OCI-LY1 (cell line): ENCODE measurements at regions not wholly inside any gene's neighbourhood (a gene's known extent, or its start where the extent isn't known, plus 50 kb on each side); places are given as distances from the start of the nearest gene placed in this dataset.

Source experiments
- H2AFZ ChIP-seq: fragments of 200-600 bp; sonication (generic), shearing (Covaris generic); 2 replicates; pipeline ENCODE4 v1.6.0; 2014; ENCODE audit warnings: antibody characterized with exemption, mild to moderate bottlenecking, low read length
- H3F3A ChIP-seq: fragments of 200-600 bp; sonication (generic), shearing (Covaris generic); 2 replicates; pipeline ENCODE4 v1.6.0; 2014; ENCODE audit warnings: mild to moderate bottlenecking, antibody characterized with exemption, low read length, moderate library complexity; ENCODE audit not compliant: insufficient read depth
- H3K27ac ChIP-seq: fragments of 200-600 bp; sonication (generic); 2 replicates; pipeline ENCODE4 v1.5.1; 2014; ENCODE audit warnings: low read length, mixed run types, mild to moderate bottlenecking, low read depth; ENCODE audit not compliant: poor library complexity, severe bottlenecking
- H3K27me3 ChIP-seq: fragments of 200-600 bp; sonication (generic); 2 replicates; pipeline ENCODE4 v1.6.0; 2014; ENCODE audit warnings: antibody characterized with exemption, mild to moderate bottlenecking, low read length, moderate library complexity; ENCODE audit not compliant: insufficient read depth
- H3K36me3 ChIP-seq: fragments of 200-600 bp; sonication (generic); 2 replicates; pipeline ENCODE4 v1.6.1; 2014; ENCODE audit warnings: mild to moderate bottlenecking, antibody characterized with exemption, low read length, moderate library complexity, mixed read lengths; ENCODE audit not compliant: insufficient read depth
- H3K4me1 ChIP-seq: fragments of 200-600 bp; sonication (generic); 2 replicates; pipeline ENCODE4 v1.5.1; 2014; ENCODE audit warnings: mild to moderate bottlenecking, low read length, moderate library complexity; ENCODE audit not compliant: insufficient read depth, severe bottlenecking
- H3K4me2 ChIP-seq: fragments of 200-600 bp; sonication (generic), shearing (Covaris generic); 2 replicates; pipeline ENCODE4 v1.6.1; 2014; ENCODE audit warnings: low read length
- H3K4me3 ChIP-seq: fragments of 200-600 bp; sonication (generic); 2 replicates; pipeline ENCODE4 v1.5.1; 2014; ENCODE audit warnings: low read length, low read depth, mild to moderate bottlenecking, mixed read lengths; ENCODE audit not compliant: poor library complexity, severe bottlenecking
- H3K79me2 ChIP-seq: fragments of 200-600 bp; shearing (Covaris generic); 2 replicates; pipeline ENCODE4 v1.6.1; 2016; ENCODE audit warnings: mixed run types, low read length, mixed read lengths; ENCODE audit not compliant: insufficient read depth
- H3K9ac ChIP-seq: fragments of 200-600 bp; sonication (generic), shearing (Covaris generic); 2 replicates; pipeline ENCODE4 v1.6.1; 2014; ENCODE audit warnings: mild to moderate bottlenecking, low read length, mixed read lengths
- H3K9me2 ChIP-seq: fragments of 200-600 bp; sonication (generic), shearing (Covaris generic); 2 replicates; pipeline ENCODE4 v1.6.1; 2014; ENCODE audit warnings: low read depth, mild to moderate bottlenecking, low read length, mixed read lengths
- H3K9me3 ChIP-seq: fragments of 200-600 bp; shearing (Covaris generic); 2 replicates; pipeline ENCODE4 v1.6.1; 2014; ENCODE audit warnings: low read length, mixed read lengths
- H4K20me1 ChIP-seq: fragments of 200-600 bp; sonication (generic), shearing (Covaris generic); 2 replicates; pipeline ENCODE4 v1.6.0; 2016; ENCODE audit warnings: mild to moderate bottlenecking, low read length; ENCODE audit not compliant: insufficient read depth
- CTCF ChIP-seq: fragments of 200-600 bp; sonication (generic), shearing (Covaris generic); IDR thresholded peaks from 2 replicates; pipeline ENCODE4 v1.5.1; 2017; ENCODE audit warnings: mild to moderate bottlenecking, antibody characterized with exemption, low read length, moderate library complexity, mixed read lengths
- EZH2 ChIP-seq: fragments of 200-600 bp; sonication (generic), shearing (Covaris generic); IDR thresholded peaks from 2 replicates; pipeline ENCODE4 v1.8.0; 2017; ENCODE audit warnings: borderline replicate concordance, mixed run types, mild to moderate bottlenecking, antibody characterized with exemption, low read length, moderate library complexity, mixed read lengths

GRCh38 chr14:101034986-101035385, 131.5 kb upstream of the RTL1 start:
- Histone ChIP-seq H3K9ac (no peak overlapping the region), H3K79me2 (no peaks in the 10 kb centered on the region), H3K4me1 (no peaks in the 10 kb centered on the region), H3F3A (no peaks in the 10 kb centered on the region), H3K27ac (no peak overlapping the region), H2AFZ (no peak overlapping the region), H3K36me3 (no peaks in the 10 kb centered on the region), H3K27me3 (peaks cover 5% of the 10 kb centered on the region; the same call in 1 of the 2 replicates), H4K20me1 (no peaks in the 10 kb centered on the region), H3K4me3 (no peak overlapping the region), H3K4me2 (no peak overlapping the region), H3K9me3 (no peaks in the 10 kb centered on the region), H3K9me2 (no peaks in the 10 kb centered on the region)
- no peak for TF ChIP-seq CTCF
- TF ChIP-seq EZH2 = no peak

- Histone ChIP-seq H3K27me3 (peaks cover 7% of the 10 kb centered on the region; the same call in 1 of the 2 replicates), H3K79me2 (no peaks in the 10 kb centered on the region), H3K4me3 (no peak overlapping the region), H3K9ac (no peak overlapping the region), H3K27ac (no peak overlapping the region), H3K4me2 (no peak overlapping the region), H4K20me1 (no peaks in the 10 kb centered on the region), H3K9me3 (no peaks in the 10 kb centered on the region), H2AFZ (no peak overlapping the region), H3F3A (no peaks in the 10 kb centered on the region), H3K9me2 (no peaks in the 10 kb centered on the region), H3K36me3 (no peaks in the 10 kb centered on the region), H3K4me1 (no peaks in the 10 kb centered on the region)
- no peak for TF ChIP-seq EZH2
- TF ChIP-seq CTCF = no peak
These were observed 132.1 kb upstream of the RTL1 start for GRCh38 chr14:101035466-101036225.

- no peak overlapping the region for H2AFZ ChIP-seq
- peaks cover 5% of the 10 kb centered on the region; the same call in 1 of the 2 replicates for H3K27me3 ChIP-seq
- H3K9me2 ChIP-seq = no peaks in the 10 kb centered on the region
- no peak overlapping the region for H3K27ac ChIP-seq
- no peak overlapping the region for H3K4me2 ChIP-seq
- no peak overlapping the region for H3K4me3 ChIP-seq
- H3K9me3 ChIP-seq = no peaks in the 10 kb centered on the region
- TF ChIP-seq EZH2 (no peak), CTCF (no peak)
- no peaks in the 10 kb centered on the region for H3K36me3 ChIP-seq
- no peaks in the 10 kb centered on the region for H4K20me1 ChIP-seq
- no peak overlapping the region for H3K9ac ChIP-seq
- H3F3A ChIP-seq = no peaks in the 10 kb centered on the region
- no peaks in the 10 kb centered on the region for H3K79me2 ChIP-seq
- no peaks in the 10 kb centered on the region for H3K4me1 ChIP-seq
These were observed 133.7 kb upstream of the RTL1 start for GRCh38 chr14:101037021-101037817.
